ENCODE measurements at regions not wholly inside any gene's neighbourhood (a gene's known extent, or its start where the extent isn't known, plus 50 kb on each side); places are given as distances from the start of the nearest gene placed in this dataset.

DNA sequence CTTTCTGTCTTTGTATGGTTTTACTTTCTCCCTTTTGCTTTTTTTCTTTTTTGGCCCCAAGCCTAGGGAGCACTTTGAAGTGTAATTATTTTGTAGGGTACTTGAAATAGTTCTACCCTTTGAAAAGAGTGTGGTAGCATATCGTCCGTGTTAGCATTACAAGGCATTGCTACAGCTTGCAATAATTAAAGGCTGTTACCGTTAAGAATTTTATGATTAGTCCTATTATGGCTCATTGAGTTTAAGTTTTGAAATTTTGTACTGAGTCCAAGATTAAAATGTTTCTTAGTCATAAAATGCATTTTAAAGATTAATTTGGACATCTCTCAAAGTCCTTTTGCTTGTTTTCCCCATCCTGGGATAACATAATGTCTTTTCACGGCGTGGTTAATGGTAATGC lies 490.0 kb upstream of the LRRN3 start:
- H3K27ac ChIP-seq = no peak overlapping the region
- TF ChIP-seq, protein P1, sequence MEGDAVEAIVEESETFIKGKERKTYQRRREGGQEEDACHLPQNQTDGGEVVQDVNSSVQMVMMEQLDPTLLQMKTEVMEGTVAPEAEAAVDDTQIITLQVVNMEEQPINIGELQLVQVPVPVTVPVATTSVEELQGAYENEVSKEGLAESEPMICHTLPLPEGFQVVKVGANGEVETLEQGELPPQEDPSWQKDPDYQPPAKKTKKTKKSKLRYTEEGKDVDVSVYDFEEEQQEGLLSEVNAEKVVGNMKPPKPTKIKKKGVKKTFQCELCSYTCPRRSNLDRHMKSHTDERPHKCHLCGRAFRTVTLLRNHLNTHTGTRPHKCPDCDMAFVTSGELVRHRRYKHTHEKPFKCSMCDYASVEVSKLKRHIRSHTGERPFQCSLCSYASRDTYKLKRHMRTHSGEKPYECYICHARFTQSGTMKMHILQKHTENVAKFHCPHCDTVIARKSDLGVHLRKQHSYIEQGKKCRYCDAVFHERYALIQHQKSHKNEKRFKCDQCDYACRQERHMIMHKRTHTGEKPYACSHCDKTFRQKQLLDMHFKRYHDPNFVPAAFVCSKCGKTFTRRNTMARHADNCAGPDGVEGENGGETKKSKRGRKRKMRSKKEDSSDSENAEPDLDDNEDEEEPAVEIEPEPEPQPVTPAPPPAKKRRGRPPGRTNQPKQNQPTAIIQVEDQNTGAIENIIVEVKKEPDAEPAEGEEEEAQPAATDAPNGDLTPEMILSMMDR (conservative IDR thresholded peaks at IDR 0.05) = no peak

DNA sequence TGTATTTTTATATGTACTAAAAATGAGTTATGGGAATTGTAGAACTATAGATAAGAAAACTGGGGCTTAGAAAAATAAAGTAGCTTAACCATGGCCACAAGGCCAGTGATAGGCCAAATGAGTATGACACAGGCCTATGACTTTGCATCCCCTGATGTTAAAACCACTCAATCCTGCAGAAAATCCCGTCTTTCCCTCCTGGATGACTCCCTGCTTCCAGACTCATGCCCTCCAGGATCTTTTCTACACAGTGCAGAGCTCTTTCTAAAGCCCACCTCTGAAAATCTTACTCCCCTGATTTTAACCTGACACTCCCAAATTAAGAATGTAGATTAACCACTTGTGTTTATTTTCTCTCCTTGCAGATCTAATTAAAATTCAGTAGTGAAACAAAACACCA lies 489.2 kb upstream of the LRRN3 start:
- TF ChIP-seq, protein P1 (conservative IDR thresholded peaks at IDR 0.05) = no peak
- H3K27ac ChIP-seq = no peak overlapping the region

DNA sequence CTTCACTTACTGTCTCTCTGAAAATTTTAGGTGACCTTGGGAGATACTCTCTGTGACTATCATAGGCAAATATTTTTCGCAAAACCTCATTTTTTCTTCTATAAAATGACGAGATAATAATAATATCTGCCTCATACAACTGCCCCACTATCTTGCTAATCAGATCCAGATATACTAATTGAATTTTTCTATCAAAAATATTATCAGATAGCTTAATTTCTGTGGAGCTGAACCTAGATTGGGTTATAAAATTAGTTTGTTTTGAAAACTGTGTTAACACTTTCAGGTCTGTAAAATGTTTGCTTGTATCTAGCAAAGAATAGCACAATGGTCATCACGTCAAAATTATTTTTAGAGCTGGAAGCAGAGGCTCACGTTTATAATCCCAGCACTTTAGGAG lies 486.7 kb upstream of the LRRN3 start:
- H3K27ac ChIP-seq = no peak overlapping the region
- TF ChIP-seq, protein P1 (conservative IDR thresholded peaks at IDR 0.05) = no peak

DNA sequence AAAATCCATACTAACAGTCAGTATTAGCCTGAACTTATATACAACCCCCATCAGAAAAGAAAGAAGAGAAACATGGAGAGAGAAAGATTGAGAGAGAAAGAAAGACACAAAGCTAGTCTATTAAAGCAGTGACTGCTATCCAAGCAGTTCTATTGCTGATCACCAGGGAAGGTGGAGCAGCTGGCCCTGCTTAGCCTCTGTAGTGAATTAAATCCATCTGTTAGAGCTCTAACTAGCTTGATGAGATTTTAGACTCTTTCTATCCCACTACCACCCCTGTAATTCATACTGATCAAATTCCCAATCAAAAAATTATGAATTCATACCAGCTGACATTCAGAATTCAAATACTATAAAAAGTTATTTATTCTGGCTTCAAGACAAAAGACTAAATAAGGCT lies 486.0 kb upstream of the LRRN3 start:
- TF ChIP-seq, protein P1 (conservative IDR thresholded peaks at IDR 0.05) = no peak
- H3K27ac ChIP-seq = no peak overlapping the region

DNA sequence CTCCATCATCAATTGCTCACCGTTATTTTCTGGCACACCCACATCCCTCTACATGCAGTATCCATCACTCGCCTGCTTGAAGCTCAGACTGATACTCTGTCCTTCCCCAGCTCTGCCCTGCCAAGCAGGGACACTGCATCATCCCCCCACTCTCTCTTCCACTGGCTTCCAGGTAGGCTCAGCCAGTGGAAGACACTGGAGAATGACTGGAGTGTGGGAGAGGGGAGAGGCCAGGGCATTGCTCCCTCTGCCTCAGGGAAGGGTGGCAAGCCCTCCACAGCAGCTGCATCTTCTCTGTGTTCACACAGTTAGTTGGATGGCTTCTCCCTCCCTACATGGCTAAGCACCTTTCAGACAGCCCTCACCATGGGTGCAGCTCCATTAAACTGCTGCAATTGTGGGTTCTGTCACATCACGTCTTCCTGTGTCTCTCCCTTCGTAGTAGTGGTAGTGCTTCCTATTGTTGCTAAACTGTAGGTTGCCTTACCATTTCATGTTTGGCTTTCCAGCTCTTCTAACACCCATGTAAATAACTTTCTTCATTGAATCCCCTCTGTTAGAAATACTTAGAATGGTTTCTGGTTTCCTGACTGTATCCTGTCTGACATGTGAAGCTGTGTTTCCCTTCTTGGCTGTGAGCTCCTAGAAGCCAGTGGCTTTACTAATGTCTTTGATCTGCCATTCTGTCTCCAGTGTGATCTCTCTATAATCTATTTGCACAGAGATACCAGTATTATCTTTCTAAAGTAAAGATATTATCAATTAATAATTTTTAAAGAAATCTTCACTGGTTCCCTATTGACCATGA lies 483.7 kb upstream of the LRRN3 start:
- H3K27ac ChIP-seq = no peak overlapping the region
- TF ChIP-seq, protein P1 (conservative IDR thresholded peaks at IDR 0.05) = no peak

DNA sequence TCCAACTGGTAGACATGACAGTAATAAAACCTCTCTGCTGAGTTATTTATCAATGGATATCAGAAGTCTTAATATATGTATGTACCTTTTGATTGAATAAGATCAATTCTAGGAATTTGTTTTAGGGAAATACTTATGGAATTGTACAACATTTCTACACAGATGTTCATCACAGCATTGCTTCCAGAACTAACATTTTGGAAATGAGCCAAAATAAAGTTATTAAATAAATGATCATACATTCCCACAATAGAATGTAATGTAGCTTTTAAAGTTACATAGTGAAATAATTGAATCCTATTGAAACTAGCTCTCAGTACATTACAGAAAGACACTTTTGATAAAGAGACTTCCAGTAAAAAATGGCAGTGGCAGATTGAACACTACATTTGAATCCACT lies 481.6 kb upstream of the LRRN3 start:
- TF ChIP-seq, protein P1 (conservative IDR thresholded peaks at IDR 0.05) = no peak
- H3K27ac ChIP-seq = no peak overlapping the region

DNA sequence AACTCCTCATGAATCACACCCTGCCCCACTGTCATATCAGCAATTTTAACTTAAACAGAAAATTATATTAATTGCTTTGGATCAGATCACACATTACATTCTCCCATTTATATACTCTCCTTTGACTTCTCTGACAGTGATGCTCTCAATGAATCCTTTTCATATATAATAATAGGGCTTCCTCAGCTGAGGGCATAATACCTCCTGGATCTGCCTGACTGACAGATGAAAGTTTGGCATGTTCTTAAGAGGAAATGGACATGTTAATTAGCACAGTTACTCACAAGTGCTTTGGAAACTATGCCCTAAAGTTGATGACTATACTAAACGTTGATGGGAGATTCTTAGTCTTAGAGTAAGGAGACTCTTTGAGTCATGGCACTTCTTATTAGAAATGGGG lies 478.2 kb upstream of the LRRN3 start:
- no peak overlapping the region for H3K27ac ChIP-seq
- TF ChIP-seq, protein P1 (conservative IDR thresholded peaks at IDR 0.05) = no peak

All from VCaP (cell line).